Stimulated activated naive CD8-positive, alpha-beta T cell treated with anti-CD3 and anti-CD28 coated beads, Interleukin-15, Interleukin-2, amounts not matched to agents 100 U/mL and 50 U/mL, for 24 hours (primary cell): ENCODE measurements at regions not wholly inside any gene's neighbourhood (a gene's known extent, or its start where the extent isn't known, plus 50 kb on each side); places are given as distances from the start of the nearest gene placed in this dataset.

Experiments used
- ATAC-seq: fragments of 150-1000 bp; cut with Tn5 transposase; one replicate; pipeline ENCODE4 v1.10.0; 2021
- DNase-seq: peaks from one replicate; pipeline ENCODE4 v3.0.0; 2021

- DNase-seq (no peak), ATAC-seq (peak; percentile 43)
These were observed 84.9 kb upstream of the SLC44A3 start for GRCh38 chr1:94734963-94735901.

DNA sequence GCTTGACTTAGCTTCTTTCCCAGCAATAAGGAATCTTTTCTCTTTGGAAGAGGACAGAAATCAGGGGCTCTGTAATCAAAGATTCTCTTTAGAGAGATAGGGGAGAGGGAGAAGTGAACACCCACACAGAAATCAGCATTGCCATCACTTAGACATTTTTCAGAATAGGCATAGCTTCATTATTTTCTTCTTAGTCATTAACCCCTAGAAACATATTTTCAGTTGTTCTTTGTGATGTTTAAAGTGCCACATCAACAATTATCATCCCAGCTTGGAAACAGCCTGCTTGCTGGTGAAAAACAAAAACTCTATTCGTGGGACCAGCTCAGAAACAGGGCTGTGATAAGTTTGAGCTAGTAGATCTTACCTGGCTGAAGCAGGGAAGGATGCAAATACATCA lies 88.3 kb upstream of the SLC44A3 start:
- ATAC-seq, result no peak
- no peak for DNase-seq

- DNase-seq, result no peak
These were observed 89.7 kb upstream of the SLC44A3 start for GRCh38 chr1:94730450-94730849.

DNA sequence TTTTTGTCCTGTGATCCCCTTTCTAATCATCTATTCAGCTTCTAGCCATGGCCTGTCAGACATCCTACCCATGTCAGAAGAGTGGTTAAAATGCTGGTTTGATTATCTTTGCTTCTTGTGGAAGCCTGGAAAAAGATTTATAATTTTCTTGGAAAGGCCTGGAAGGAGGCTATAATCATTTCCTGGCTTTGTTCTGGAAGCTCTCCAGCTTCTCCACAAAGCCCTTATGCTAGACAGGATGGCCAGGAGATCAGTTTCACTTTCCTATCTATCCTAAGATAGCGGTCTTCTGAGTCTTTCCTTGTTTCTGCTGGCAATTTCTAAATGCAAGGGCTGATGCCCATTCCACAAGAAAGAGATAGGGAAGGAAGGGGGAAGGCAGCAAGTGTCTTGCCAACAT lies 90.9 kb upstream of the SLC44A3 start:
- ATAC-seq (no peak), DNase-seq (no peak)

More at GRCh38 chr1:94730450-94730849, 89.7 kb upstream of the SLC44A3 start:
- no peak for ATAC-seq

DNA sequence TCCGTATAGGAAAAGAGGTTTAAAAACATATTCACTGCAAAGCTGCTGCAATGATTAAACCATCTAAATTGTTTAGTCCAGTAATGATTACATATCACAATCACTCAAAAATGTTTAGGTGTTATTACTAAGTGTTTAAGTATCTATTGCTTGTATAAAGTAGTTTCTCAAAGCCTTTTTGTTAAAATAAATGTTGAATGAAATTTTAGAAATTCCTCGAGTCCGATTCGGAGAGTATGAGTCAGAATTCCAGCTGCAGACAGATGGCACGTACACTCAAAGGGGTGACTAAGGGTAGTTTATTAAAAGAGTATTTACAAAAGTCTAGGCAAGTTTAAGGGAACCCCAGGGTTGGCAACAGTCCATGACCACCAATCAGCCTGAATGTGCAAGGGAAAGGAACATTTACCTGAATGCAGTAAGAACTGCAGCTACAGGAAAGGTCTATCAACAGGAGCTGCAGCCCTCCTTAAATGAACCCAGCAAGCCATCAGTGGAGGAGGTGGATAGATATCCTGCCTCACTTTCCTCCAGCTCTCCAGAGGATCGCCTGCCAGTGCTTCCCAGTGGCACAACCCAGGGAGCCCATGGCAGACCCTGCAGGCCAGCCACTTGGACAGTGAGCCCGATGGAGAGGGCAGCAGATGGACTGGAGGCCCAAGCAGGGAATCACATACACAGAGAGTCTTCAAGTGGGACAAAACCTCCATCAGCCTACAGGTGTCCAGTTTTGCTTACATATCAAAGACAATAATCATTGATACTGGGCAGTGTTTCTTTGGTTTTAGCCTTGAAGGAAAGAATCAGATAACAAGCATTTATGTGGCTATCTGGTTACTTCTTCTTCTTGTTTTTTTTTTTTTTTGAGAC lies 92.1 kb upstream of the SLC44A3 start:
- DNase-seq, result no peak
- ATAC-seq, result no peak

DNA sequence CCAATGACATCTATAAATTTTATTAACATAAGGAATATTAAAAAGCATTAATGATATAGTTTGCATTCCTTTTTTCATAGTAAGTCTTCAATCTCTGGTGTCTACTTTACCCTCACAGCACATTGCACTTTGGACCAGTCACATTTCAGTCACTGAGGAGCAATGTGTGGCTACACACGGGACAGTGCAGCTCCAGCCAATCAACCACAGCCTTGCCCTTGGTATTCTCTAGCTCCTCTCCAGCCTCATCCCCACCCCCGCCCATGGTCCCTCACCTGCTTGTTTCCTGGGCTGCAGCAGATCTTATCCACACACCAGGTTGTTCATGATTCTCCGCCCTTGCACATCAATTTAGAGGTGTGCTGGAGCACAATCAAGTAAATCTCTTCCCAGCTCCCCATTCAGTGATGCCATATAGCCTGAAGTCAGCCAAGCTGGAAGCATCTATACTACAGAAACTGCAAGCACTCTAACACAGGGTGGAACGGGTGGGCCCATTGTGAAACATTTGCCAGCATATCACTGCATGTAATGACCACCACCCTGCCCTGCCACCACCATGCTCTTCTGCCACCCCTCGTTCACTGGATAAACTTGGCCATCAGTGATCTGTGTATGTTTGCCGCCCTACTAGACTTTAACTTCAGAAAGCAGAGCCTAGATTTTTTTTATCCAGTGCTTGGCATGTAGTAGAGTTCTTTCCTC lies 93.0 kb upstream of the SLC44A3 start:
- DNase-seq (no peak), ATAC-seq (no peak)

- ATAC-seq, result no peak
- no peak for DNase-seq
These were observed 94.6 kb upstream of the SLC44A3 start for GRCh38 chr1:94725566-94725965.

- no peak for ATAC-seq
- DNase-seq, result no peak
These were observed 96.3 kb upstream of the SLC44A3 start for GRCh38 chr1:94723894-94724293.

GRCh38 chr1:94723463-94723862 lies 96.7 kb upstream of the SLC44A3 start:
- ATAC-seq (no peak), DNase-seq (no peak)

DNA sequence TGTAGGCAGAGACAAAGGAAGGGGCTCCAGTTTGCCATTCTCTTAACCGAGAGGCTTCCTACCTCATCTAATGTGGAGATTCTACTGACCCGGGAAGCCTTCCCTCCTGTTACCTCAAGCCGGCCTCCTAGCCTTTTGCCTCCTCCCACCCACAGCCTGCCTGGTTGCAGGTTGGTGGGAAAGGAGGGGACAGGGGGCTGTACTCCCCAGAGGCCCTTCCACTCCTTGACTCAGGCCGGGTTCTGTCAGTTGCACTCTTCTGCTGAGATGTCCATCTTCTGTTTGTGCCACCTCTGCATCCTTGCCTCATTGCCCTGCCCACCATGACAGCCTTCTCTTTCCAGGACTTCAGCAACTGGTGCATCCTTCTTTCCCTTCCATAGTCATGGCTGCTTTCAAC lies 98.0 kb upstream of the SLC44A3 start:
- no peak for ATAC-seq
- DNase-seq, result no peak

GRCh38 chr1:94721240-94721639 lies 98.9 kb upstream of the SLC44A3 start:
- ATAC-seq (peak; percentile 36), DNase-seq (no peak)

DNA sequence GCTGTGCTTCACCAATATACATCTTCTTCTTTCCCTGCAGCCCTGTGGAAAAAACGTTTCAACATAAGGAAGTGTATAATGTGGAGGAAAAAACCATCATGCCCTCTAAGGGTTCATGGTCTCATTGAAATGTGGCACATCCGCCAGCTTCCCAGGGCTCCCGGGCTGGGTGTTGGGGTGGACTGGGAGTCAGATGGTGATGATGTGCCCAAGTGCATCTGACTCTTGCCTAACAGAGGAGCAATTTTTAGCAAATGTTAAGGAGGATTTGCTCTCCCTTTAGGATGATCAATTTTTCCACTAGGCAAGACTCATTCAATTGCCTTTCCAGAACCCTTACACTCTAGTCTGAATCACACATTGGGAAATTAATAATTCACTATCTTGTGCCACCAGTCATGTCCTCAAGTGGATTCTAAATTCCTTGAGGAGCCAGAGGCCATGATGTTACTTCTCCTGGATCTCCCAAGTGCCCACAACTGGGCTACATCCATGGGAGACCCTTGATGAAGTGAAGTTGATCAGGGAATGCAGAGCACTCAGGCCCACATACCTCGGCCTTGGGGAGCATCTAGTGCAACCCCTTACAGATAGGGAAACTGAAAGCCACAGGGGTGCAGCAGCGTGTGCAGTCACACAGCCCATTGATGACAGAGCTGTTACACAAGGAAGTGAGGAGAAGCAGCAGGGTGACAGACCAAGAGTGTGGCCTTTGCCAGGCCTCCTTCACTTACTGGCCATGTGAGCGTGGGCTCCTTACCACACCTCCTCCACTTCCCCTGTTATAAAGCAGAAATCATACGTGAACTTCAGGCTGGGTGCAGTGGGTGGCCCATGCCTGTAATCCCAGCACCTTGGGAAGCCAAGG lies 100.0 kb upstream of the SLC44A3 start:
- DNase-seq (peak; percentile 9), ATAC-seq (peak; percentile 63)

- DNase-seq, result no peak
- ATAC-seq, result no peak
These were observed 103.2 kb upstream of the SLC44A3 start for GRCh38 chr1:94716965-94717364.

DNA sequence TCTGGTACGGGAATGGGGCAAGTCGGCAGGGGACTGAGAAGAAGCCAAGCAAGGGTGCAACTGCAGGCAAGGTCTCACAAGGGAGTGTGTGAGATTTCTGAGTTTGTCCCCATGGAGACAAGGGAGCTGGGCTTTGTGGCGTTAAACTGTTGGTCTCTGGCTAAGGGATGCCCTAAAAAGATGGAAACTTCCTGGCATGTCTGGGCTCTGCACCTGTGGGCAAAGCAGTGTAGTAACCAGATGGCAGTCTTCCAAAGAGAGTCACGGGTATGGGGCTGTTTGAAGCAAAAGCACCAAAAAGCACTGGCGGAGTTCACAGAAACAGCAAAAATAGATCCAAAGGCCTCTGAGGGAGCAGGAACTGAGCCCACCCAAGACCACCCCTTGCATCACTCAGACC lies 104.8 kb upstream of the SLC44A3 start:
- DNase-seq (no peak), ATAC-seq (no peak)

DNA sequence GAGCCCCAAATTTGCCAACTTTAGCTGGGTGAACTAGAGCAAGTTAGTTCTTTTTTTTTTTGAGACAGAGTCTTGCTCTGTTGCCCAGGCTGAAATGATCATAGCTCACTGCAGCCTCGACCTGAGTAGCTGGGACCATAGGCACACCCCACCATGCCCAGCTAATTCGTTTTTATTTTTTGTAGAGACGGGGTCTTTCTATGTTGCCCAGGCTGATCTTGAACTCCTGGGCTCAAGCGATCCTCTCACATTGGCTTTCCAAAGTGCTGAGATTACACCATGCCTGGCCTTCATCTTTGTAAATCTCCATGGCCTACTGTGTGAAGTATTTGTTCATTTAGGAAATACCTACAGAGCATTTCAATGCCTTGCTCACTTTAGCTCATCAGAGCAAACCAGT lies 105.6 kb upstream of the SLC44A3 start:
- DNase-seq, result no peak

DNA sequence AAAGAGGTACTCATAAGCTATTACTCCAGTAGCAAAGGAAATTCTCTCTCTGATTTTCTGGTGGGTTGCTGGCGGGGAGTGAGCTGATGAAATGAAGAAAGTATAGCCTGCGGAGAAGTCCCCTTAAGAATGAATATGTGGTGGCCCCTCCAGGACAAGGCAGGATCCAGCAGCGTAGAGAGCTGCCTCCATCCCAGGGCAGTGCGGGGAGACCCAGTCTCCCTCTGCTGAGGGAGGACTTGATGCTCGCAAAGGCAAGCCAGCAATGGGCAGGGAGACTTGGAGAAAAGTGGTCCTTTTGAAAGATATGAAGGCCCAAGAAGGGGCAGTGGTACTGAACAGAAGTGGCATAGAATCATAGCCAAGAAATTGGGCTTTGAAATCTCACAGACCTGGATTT lies 106.0 kb upstream of the SLC44A3 start:
- no peak for ATAC-seq

More for the DNA sequence above, 105.6 kb upstream of the SLC44A3 start:
- ATAC-seq, result no peak

DNA sequence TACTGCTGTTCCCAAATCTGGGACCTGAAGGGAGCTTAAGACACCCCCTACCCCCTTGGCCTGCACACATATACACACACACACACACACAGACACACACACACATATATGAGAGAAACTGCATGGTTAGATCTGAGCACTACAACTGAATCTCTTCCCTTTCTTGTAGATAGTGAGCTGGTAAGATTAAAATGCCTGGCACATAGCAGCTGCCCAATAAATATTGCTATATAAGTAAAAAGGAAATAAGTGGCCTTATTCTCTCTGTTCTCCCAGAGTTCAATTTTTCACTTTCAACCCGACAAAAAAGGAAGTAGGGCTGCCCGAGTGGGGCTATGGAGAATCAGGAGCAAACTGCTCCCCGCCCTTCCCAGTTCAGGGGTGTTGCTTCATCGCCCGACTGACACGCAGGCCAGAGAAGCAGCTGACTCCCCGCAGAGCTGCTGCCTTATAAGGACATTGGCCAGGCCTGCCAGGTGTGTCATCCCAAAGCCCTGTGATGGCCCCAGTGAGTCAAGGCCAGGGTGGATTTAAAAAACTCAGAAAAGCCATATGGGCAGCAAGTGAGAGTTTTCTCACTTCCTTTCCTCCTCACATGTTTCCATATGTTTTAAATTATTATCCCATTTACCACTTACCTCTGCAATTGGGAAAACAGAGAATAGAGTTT lies 106.5 kb upstream of the SLC44A3 start:
- ATAC-seq, result no peak
- DNase-seq, result no peak

More for the DNA sequence above, 106.0 kb upstream of the SLC44A3 start:
- DNase-seq, result no peak

GRCh38 chr1:94709891-94710581 lies 110.1 kb upstream of the SLC44A3 start:
- DNase-seq, result no peak

DNA sequence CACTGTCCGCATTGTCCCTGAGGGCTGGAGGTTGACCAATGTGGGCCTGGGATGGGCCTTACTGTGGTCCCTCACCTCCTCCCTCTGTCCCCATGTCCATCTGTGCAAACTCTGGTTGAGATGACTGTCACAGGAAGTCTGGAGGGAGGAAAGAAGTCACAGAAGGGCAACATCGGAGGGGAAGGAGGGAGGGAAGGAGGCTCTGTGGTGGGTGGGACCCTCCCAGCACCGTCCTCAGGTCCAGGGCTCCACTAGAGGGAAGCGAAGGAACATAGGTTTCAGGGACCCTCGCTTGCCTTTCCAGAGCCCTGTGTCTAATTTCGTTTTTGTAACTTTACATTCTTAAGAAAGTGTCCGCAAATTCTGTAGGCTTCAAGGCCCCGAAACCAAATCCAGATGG lies 111.3 kb upstream of the SLC44A3 start:
- DNase-seq, result no peak
- ATAC-seq, result no peak

More at GRCh38 chr1:94709891-94710581, 110.1 kb upstream of the SLC44A3 start:
- ATAC-seq, result no peak

GRCh38 chr1:94708299-94708685 lies 111.9 kb upstream of the SLC44A3 start:
- no peak for DNase-seq
- no peak for ATAC-seq
